ENCODE measurements at regions not wholly inside any gene's neighbourhood (a gene's known extent, or its start where the extent isn't known, plus 50 kb on each side); places are given as distances from the start of the nearest gene placed in this dataset.

- peak; percentile 22 for DNase-seq (ENCODE audit: low read depth, low spot score)
Measured at GRCh38 chr11:35077709-35078469, 61.1 kb upstream of the CD44 start.

- DNase-seq (ENCODE audit: low read depth, low spot score), result no peak
Measured at GRCh38 chr11:35078470-35078735, 60.6 kb upstream of the CD44 start.

DNA sequence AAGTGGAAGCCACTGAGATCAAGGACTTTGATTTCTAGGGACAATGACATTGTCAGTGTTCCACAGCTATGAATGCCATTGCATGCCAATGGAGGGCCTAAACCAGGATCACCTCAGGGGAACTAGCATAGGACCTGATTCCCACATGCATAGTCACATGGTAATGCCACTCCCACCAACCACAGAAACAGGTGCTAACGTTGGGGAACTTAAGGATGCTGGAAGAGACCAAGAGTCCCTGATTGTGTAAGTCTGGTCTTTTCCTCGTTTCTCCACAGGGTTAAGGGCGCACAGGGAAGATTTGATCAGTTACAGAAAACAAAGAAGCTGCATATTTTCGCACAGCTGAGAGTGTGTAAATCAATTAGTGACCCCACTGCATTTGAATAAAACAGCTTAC is 59.4 kb upstream of the CD44 start:
- no peak for DNase-seq (ENCODE audit: low read depth, low spot score)

DNA sequence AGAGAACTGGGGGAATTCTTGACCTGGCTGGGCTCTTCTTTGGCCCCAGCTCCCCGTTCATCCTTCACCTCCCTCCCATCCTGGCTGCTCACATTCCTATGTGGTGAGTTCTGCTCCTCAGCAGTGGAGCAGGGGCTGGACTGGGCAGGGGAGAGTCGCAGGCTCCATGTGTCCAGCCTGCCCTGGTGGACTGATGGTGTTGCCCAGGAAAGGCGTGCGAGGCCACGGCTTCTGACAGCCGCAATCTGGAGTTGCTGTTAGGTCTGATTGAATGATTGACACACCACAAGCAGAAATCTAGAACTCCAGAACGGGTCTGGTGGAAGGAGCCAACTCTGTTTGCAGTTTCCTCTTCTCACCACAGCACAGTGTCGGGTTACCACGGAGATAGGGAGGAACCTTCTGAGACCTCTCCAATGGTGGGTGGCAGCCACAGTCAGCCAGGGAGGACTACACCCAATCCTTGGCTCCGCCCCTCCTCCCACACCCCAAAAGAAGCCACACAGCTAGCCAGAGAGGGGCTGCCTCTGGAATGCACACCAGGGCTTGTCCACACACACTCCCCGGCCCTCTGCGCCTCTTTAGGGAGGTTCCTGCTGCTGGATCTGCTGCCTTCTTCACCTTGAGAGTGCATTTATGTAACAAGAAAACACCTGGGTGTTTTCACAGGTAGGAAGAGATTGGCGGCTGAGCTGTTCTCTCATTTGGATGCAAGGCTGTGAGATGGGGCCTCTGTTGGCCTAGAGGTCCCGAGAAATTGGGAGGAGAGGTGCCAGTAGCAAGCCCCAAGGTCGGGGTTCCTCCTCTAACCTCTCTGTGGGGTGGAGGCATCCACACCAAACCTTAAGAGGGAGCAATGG is 56.4 kb upstream of the CD44 start:
- no peak for DNase-seq (ENCODE audit: low read depth, low spot score)

- DNase-seq (ENCODE audit: low read depth, low spot score), result no peak
Measured at GRCh38 chr11:35083181-35083430, 55.9 kb upstream of the CD44 start.

GRCh38 chr11:35083431-35084238 is 55.3 kb upstream of the CD44 start:
- DNase-seq (ENCODE audit: low read depth, low spot score), result no peak

DNA sequence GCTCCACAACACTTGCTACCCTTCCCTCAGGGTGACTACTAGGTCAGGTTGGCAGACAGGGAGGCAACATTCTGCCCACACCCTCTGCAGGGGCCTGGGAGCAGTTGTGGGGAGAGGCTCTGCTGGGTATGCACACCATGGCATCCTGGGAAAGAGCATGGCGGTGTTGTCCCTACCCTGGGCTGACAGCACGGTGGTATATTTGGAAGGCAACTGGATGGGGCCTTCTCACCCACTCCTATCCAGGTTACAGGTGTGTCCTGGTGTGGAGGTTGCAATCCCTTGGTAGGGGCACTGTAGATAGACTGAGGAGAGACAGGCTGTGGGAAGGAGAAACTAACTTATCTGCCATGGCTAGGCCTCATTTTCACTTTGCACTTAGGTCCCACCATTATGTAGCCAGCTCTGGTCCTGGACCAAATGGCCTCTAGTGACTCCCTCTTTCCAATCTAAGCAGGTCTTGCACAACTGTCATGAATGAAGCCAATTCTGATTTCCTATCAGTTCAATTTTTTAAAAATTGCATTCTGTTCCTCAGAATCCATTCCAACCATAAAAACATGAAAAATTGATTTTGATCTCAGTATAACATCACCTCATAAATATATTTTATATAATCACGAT is 54.0 kb upstream of the CD44 start:
- DNase-seq (ENCODE audit: low read depth, low spot score), result no peak

- no peak for DNase-seq (ENCODE audit: low read depth, low spot score)
Measured at GRCh38 chr11:35085531-35086165, 53.3 kb upstream of the CD44 start.

- no peak for DNase-seq (ENCODE audit: low read depth, low spot score)
Measured at GRCh38 chr11:35087648-35088047, 51.3 kb upstream of the CD44 start.

GRCh38 chr11:35088226-35088625 is 50.7 kb upstream of the CD44 start:
- DNase-seq (ENCODE audit: low read depth, low spot score), result no peak

DNA sequence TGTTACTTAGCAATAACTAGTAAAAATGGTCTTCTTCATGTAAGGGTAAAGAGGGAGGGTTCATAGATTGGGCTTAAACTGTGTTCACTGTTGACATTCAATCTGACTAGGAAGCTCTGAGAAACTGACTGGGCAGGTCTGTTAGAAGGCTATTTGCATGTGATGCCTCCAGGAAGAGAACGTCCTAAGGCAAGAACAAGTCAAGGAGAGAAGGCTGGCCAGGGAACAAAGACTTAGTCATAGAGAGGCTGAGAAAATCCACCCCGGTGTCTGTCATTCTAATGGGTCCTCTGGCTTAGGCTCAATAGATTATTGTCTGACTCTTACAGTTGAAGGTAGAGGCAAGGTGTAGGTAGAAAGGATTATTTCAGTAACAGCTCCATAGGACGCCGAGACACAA is 50.3 kb upstream of the CD44 start:
- DNase-seq (ENCODE audit: low read depth, low spot score), result no peak

Data from pulmonary artery endothelial cell (primary cell).